Suprapubic skin (tissue), 4 donors: ENCODE measurements at regions not wholly inside any gene's neighbourhood (a gene's known extent, or its start where the extent isn't known, plus 50 kb on each side); places are given as distances from the start of the nearest gene placed in this dataset.

Experiments used
- DNase-seq, 2 donors: peaks; one replicate each; pipeline ENCODE4 v3.0.0-alpha.2; 2019; ENCODE audit warnings: low spot score in 2 of 2
- H3K27ac ChIP-seq: fragments of 200-600 bp; sonication (generic); one replicate; pipeline ENCODE4 v1.5.1; 2019
- H3K27me3 ChIP-seq: fragments of 200-600 bp; sonication (generic); one replicate; pipeline ENCODE4 v1.5.1; 2019
- H3K36me3 ChIP-seq: fragments of 200-600 bp; sonication (generic); one replicate; pipeline ENCODE4 v1.5.1; 2019
- H3K4me1 ChIP-seq: fragments of 200-600 bp; sonication (generic); one replicate; pipeline ENCODE4 v1.5.1; 2019
- H3K4me3 ChIP-seq: fragments of 200-600 bp; sonication (generic); one replicate; pipeline ENCODE4 v1.5.1; 2019; ENCODE audit warnings: mild to moderate bottlenecking
- H3K9me3 ChIP-seq: fragments of 200-600 bp; sonication (generic); one replicate; pipeline ENCODE4 v1.5.1; 2019
- CTCF ChIP-seq, 2 donors: fragments of 200-600 bp in 1 of 2; fragments of 450-650 bp in 1 of 2; sonication (generic) in 1 of 2; IDR thresholded peaks; one replicate each; pipeline ENCODE4 v1.5.1; 2016 to 2019; ENCODE audit warnings: antibody characterized with exemption in 2 of 2, mild to moderate bottlenecking in 1 of 2, moderate library complexity in 1 of 2
- EP300 ChIP-seq: sonication (generic); formaldehyde crosslinking; IDR thresholded peaks from one replicate; pipeline ENCODE4 v1.6.1; 2017; ENCODE audit warnings: antibody characterized with exemption
- POLR2A ChIP-seq, 2 donors: fragments of 450-650 bp; IDR thresholded peaks; one replicate each; pipeline ENCODE4 v1.6.1; 2017; ENCODE audit warnings: antibody characterized with exemption in 2 of 2, mild to moderate bottlenecking in 2 of 2, moderate library complexity in 2 of 2
- POLR2AphosphoS5 ChIP-seq, 3 donors: sonication (generic); formaldehyde crosslinking; IDR thresholded peaks; one replicate each; pipeline ENCODE4 v1.6.1; 2017; ENCODE audit warnings: antibody characterized with exemption in 3 of 3
- WGBS: methylation state at CpG from one replicate; pipeline ENCODE4 v1.1.5; 2018; 5-methylcytosine and 5-hydroxymethylcytosine counted together

GRCh38 chr9:16304301-16304700, 566.2 kb downstream of the BNC2 start:
- WGBS: 67% methylated on average over 3 of the region's 3 CpGs
- no peaks in the 10 kb centered on the region for H3K36me3 ChIP-seq
- no peaks in the 10 kb centered on the region for H3K9me3 ChIP-seq
- TF ChIP-seq EP300: no peak
- TF ChIP-seq POLR2AphosphoS5 (IDR thresholded peaks at IDR 0.05): no peak
- TF ChIP-seq CTCF (IDR thresholded peaks at IDR 0.05): no peak
- TF ChIP-seq POLR2A (IDR thresholded peaks at IDR 0.05): no peak
- H3K4me1 ChIP-seq: no peaks in the 10 kb centered on the region
- no peak overlapping the region for H3K4me3 ChIP-seq
- DNase-seq: no peak
- no peaks in the 10 kb centered on the region for H3K27me3 ChIP-seq
- H3K27ac ChIP-seq: no peak overlapping the region

- WGBS: 92% methylated on average over 3 of the region's 3 CpGs
- H3K36me3 ChIP-seq: no peaks in the 10 kb centered on the region
- no peaks in the 10 kb centered on the region for H3K9me3 ChIP-seq
- no peaks in the 10 kb centered on the region for H3K27me3 ChIP-seq
- no peak for TF ChIP-seq EP300
- no peak for TF ChIP-seq POLR2A (IDR thresholded peaks at IDR 0.05)
- no peak for TF ChIP-seq CTCF (IDR thresholded peaks at IDR 0.05)
- no peak for TF ChIP-seq POLR2AphosphoS5 (IDR thresholded peaks at IDR 0.05)
- H3K4me1 ChIP-seq: peaks cover 6% of the 10 kb centered on the region
- no peak overlapping the region for H3K27ac ChIP-seq
- no peak for DNase-seq
- H3K4me3 ChIP-seq: no peak overlapping the region
These were observed 563.9 kb downstream of the BNC2 start for GRCh38 chr9:16306586-16306985.

- no peaks in the 10 kb centered on the region for H3K9me3 ChIP-seq
- H3K36me3 ChIP-seq: no peaks in the 10 kb centered on the region
- H3K4me3 ChIP-seq: no peak overlapping the region
- TF ChIP-seq POLR2AphosphoS5 (IDR thresholded peaks at IDR 0.05) (no peak), CTCF (IDR thresholded peaks at IDR 0.05) (no peak), POLR2A (IDR thresholded peaks at IDR 0.05) (no peak), EP300 (no peak)
- no peak overlapping the region for H3K27ac ChIP-seq
- no peaks in the 10 kb centered on the region for H3K27me3 ChIP-seq
- 95% methylated on average over 2 of the region's 2 CpGs for WGBS
- H3K4me1 ChIP-seq: peaks cover 6% of the 10 kb centered on the region
- no peak for DNase-seq
These were observed 562.8 kb downstream of the BNC2 start for GRCh38 chr9:16307626-16308195.

GRCh38 chr9:16308645-16309044, 561.8 kb downstream of the BNC2 start:
- Histone ChIP-seq H3K27ac (no peak overlapping the region), H3K36me3 (no peaks in the 10 kb centered on the region), H3K9me3 (no peaks in the 10 kb centered on the region), H3K27me3 (no peaks in the 10 kb centered on the region), H3K4me3 (no peak overlapping the region), H3K4me1 (peaks cover 6% of the 10 kb centered on the region)
- WGBS: 90% methylated on average over 5 of the region's 5 CpGs
- DNase-seq: no peak
- TF ChIP-seq POLR2AphosphoS5 (IDR thresholded peaks at IDR 0.05): no peak
- TF ChIP-seq EP300: no peak
- no peak for TF ChIP-seq CTCF (IDR thresholded peaks at IDR 0.05)
- no peak for TF ChIP-seq POLR2A (IDR thresholded peaks at IDR 0.05)

GRCh38 chr9:16309082-16309468, 561.4 kb downstream of the BNC2 start:
- DNase-seq: no peak
- H3K4me1 ChIP-seq: peaks cover 6% of the 10 kb centered on the region
- no peak overlapping the region for H3K27ac ChIP-seq
- no peak overlapping the region for H3K4me3 ChIP-seq
- H3K36me3 ChIP-seq: no peaks in the 10 kb centered on the region
- TF ChIP-seq EP300 (no peak), CTCF (IDR thresholded peaks at IDR 0.05) (no peak), POLR2A (IDR thresholded peaks at IDR 0.05) (no peak), POLR2AphosphoS5 (IDR thresholded peaks at IDR 0.05) (no peak)
- WGBS: 86% methylated on average over 5 of the region's 5 CpGs
- H3K9me3 ChIP-seq: no peaks in the 10 kb centered on the region
- no peaks in the 10 kb centered on the region for H3K27me3 ChIP-seq
